ENCODE measurements at regions not wholly inside any gene's neighbourhood (a gene's known extent, or its start where the extent isn't known, plus 50 kb on each side); places are given as distances from the start of the nearest gene placed in this dataset.

- Mint-ChIP-seq H3K9me3 (peaks cover 30% of the 10 kb centered on the region), H3K27ac (peak overlapping the region; percentile 26), H3K4me3 (peak overlapping the region; percentile 15), H3K4me1 (peaks cover 50% of the 10 kb centered on the region), H3K27me3 (ENCODE audit: low read depth, poor library complexity) (no peaks in the 10 kb centered on the region), H3K36me3 (ENCODE audit: low read depth) (peaks cover 12% of the 10 kb centered on the region)
- no peak for DNase-seq
- TF ChIP-seq, protein P1, sequence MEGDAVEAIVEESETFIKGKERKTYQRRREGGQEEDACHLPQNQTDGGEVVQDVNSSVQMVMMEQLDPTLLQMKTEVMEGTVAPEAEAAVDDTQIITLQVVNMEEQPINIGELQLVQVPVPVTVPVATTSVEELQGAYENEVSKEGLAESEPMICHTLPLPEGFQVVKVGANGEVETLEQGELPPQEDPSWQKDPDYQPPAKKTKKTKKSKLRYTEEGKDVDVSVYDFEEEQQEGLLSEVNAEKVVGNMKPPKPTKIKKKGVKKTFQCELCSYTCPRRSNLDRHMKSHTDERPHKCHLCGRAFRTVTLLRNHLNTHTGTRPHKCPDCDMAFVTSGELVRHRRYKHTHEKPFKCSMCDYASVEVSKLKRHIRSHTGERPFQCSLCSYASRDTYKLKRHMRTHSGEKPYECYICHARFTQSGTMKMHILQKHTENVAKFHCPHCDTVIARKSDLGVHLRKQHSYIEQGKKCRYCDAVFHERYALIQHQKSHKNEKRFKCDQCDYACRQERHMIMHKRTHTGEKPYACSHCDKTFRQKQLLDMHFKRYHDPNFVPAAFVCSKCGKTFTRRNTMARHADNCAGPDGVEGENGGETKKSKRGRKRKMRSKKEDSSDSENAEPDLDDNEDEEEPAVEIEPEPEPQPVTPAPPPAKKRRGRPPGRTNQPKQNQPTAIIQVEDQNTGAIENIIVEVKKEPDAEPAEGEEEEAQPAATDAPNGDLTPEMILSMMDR (IDR thresholded peaks at IDR 0.05): no peak
Measured at GRCh38 chr18:25727281-25727985, 363.0 kb downstream of the SS18 start.

DNA sequence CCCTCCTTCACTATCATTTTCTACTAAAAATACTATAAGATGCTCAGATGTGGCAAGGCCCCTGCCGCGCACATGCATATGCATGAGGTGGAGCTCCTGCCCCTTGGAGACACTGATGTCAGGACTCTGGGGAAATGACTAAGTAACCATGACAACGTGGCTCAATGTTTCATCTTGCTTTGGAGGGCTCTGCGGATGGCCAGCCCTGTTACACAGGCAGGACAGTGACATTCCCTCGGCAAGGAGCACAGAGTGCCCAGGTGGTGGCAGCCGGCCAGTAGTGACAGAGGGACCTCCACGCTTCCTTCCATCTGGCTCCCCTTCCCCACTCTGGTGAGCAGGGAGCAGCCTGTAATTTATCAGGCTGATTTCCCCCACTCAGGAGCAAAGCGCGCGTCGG is 364.1 kb downstream of the SS18 start:
- peak overlapping the region; percentile 36 for H3K27ac Mint-ChIP-seq
- no peaks in the 10 kb centered on the region for H3K27me3 Mint-ChIP-seq (ENCODE audit: low read depth, poor library complexity)
- H3K9me3 Mint-ChIP-seq: peaks cover 30% of the 10 kb centered on the region
- DNase-seq: peak; percentile 34
- peaks cover 9% of the 10 kb centered on the region for H3K36me3 Mint-ChIP-seq (ENCODE audit: low read depth)
- H3K4me1 Mint-ChIP-seq: peaks cover 50% of the 10 kb centered on the region
- H3K4me3 Mint-ChIP-seq: no peak overlapping the region
- TF ChIP-seq, protein P1 (IDR thresholded peaks at IDR 0.05): no peak

GRCh38 chr18:25725501-25725900 is 364.9 kb downstream of the SS18 start:
- peaks cover 30% of the 10 kb centered on the region for H3K9me3 Mint-ChIP-seq
- peak overlapping the region; percentile 28 for H3K27ac Mint-ChIP-seq
- TF ChIP-seq, protein P1 (IDR thresholded peaks at IDR 0.05): no peak
- H3K27me3 Mint-ChIP-seq (ENCODE audit: low read depth, poor library complexity): no peaks in the 10 kb centered on the region
- DNase-seq: no peak
- H3K36me3 Mint-ChIP-seq (ENCODE audit: low read depth): peaks cover 5% of the 10 kb centered on the region
- H3K4me1 Mint-ChIP-seq: peaks cover 50% of the 10 kb centered on the region
- no peak overlapping the region for H3K4me3 Mint-ChIP-seq

DNA sequence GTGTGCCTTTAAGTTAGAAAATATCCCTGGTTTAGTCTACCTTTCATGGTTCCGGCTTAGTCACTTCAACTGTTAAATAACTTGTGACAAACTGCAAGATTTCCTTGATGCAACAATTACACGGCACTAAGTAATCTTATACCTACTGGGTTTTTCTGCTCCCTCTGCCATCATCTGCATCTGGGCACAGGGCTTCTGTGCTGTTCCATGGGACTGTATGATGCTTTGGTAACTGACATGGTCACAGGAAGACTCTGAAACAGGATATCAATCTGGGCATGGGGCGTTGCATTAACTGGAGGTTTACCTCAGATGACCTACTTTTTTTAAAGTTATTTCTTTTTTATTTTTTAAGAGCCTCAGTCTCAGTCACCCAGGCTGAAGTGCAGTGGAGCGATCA is 365.4 kb downstream of the SS18 start:
- TF ChIP-seq, protein P1 (IDR thresholded peaks at IDR 0.05): no peak
- H3K9me3 Mint-ChIP-seq: peaks cover 26% of the 10 kb centered on the region
- H3K27me3 Mint-ChIP-seq (ENCODE audit: low read depth, poor library complexity): no peaks in the 10 kb centered on the region
- peak overlapping the region; percentile 53 for H3K27ac Mint-ChIP-seq
- H3K36me3 Mint-ChIP-seq (ENCODE audit: low read depth): peaks cover 4% of the 10 kb centered on the region
- H3K4me1 Mint-ChIP-seq: peaks cover 50% of the 10 kb centered on the region
- no peak overlapping the region for H3K4me3 Mint-ChIP-seq
- no peak for DNase-seq

- peaks cover 4% of the 10 kb centered on the region for H3K27me3 Mint-ChIP-seq (ENCODE audit: low read depth, poor library complexity)
- TF ChIP-seq, protein P1 (IDR thresholded peaks at IDR 0.05): no peak
- H3K9me3 Mint-ChIP-seq: peaks cover 27% of the 10 kb centered on the region
- peaks cover 50% of the 10 kb centered on the region for H3K4me1 Mint-ChIP-seq
- H3K27ac Mint-ChIP-seq: peak overlapping the region; percentile 98
- H3K4me3 Mint-ChIP-seq: no peak overlapping the region
- no peak for DNase-seq
- H3K36me3 Mint-ChIP-seq (ENCODE audit: low read depth): no peaks in the 10 kb centered on the region
Measured at GRCh38 chr18:25724121-25724520, 366.3 kb downstream of the SS18 start.

DNA sequence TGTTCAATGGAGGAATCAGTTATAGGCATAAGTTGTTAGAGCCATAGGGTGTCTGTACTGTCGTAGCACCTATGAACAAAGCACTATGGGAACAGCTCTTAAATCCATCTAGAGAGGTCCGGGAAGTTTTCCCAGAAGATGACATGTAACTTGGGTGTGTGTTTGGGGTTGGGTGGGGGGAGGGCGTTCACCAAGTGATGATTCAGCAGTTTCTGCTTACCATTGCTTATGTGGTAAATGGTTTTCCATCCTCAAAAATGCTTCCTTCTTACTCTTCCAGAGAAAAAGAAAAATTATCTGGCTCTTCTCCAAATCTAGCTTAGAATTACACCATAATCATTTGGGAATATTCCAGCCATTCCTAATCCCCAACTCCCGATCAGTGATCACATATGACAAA is 361.1 kb upstream of the ZNF521 start:
- peaks cover 19% of the 10 kb centered on the region for H3K36me3 Mint-ChIP-seq (ENCODE audit: low read depth)

More for the DNA sequence above, 361.1 kb upstream of the ZNF521 start:
- DNase-seq: no peak
- TF ChIP-seq, protein P1 (IDR thresholded peaks at IDR 0.05): no peak
- no peaks in the 10 kb centered on the region for H3K4me1 Mint-ChIP-seq
- peaks cover 40% of the 10 kb centered on the region for H3K9me3 Mint-ChIP-seq
- H3K27me3 Mint-ChIP-seq (ENCODE audit: low read depth, poor library complexity): peaks cover 8% of the 10 kb centered on the region
- no peak overlapping the region for H3K27ac Mint-ChIP-seq
- no peak overlapping the region for H3K4me3 Mint-ChIP-seq
